HG02852 (cell line): ENCODE measurements at regions not wholly inside any gene's neighbourhood (a gene's known extent, or its start where the extent isn't known, plus 50 kb on each side); places are given as distances from the start of the nearest gene placed in this dataset.
"Not testable (repeated sequence)": the region's sequence is repeated elsewhere in the genome, so short reads cannot be mapped to it uniquely, and the experiment has no call there.

Experiments
- ATAC-seq: cut with Tn5 transposase; IDR thresholded peaks from one replicate; pipeline ENCODE4 v1.9.1; 2021; ENCODE audit warnings: mild to moderate bottlenecking, moderate library complexity; ENCODE audit not compliant: unreplicated experiment

GRCh38 chr22:47627556-47628253, 865.3 kb downstream of the TBC1D22A start:
- ATAC-seq = no peak

GRCh38 chr22:47626428-47627390, 864.3 kb downstream of the TBC1D22A start:
- ATAC-seq = no peak

- ATAC-seq = no peak
Observed at GRCh38 chr22:47625531-47626427, 863.3 kb downstream of the TBC1D22A start.

- ATAC-seq = no peak
Observed at GRCh38 chr22:47625013-47625385, 862.5 kb downstream of the TBC1D22A start.

- no peak for ATAC-seq
Observed at GRCh38 chr22:47624252-47625012, 862.0 kb downstream of the TBC1D22A start.

GRCh38 chr22:47623763-47624148, 861.3 kb downstream of the TBC1D22A start:
- no peak for ATAC-seq

GRCh38 chr22:47623066-47623762, 860.8 kb downstream of the TBC1D22A start:
- no peak for ATAC-seq

- ATAC-seq = no peak
Observed at GRCh38 chr22:47622541-47622940, 860.1 kb downstream of the TBC1D22A start.

GRCh38 chr22:47621253-47621652, 858.8 kb downstream of the TBC1D22A start:
- ATAC-seq = no peak

- no peak for ATAC-seq
Observed at GRCh38 chr22:47620391-47620790, 857.9 kb downstream of the TBC1D22A start.

- ATAC-seq = no peak
Observed at GRCh38 chr22:47619631-47620030, 857.2 kb downstream of the TBC1D22A start.

- no peak for ATAC-seq
Observed at GRCh38 chr22:47618180-47619010, 855.9 kb downstream of the TBC1D22A start.

- no peak for ATAC-seq
Observed at GRCh38 chr22:47617186-47617585, 854.7 kb downstream of the TBC1D22A start.

- ATAC-seq = no peak
Observed at GRCh38 chr22:47616396-47617020, 854.1 kb downstream of the TBC1D22A start.

GRCh38 chr22:47615051-47615450, 852.6 kb downstream of the TBC1D22A start:
- ATAC-seq = no peak

- ATAC-seq = no peak
Observed at GRCh38 chr22:47613606-47614350, 851.3 kb downstream of the TBC1D22A start.

- ATAC-seq = not testable (repeated sequence)
Observed at GRCh38 chr22:47613181-47613580, 850.7 kb downstream of the TBC1D22A start.
